ENCODE measurements at regions not wholly inside any gene's neighbourhood (a gene's known extent, or its start where the extent isn't known, plus 50 kb on each side); places are given as distances from the start of the nearest gene placed in this dataset.
"Not testable (repeated sequence)": the region's sequence is repeated elsewhere in the genome, so short reads cannot be mapped to it uniquely, and the experiment has no call there.

- DNase-seq, result no peak
Observed at GRCh38 chr9:27818348-27818747, 245.1 kb upstream of the C9orf72 start.

GRCh38 chr9:27828908-27829307, 255.6 kb upstream of the C9orf72 start:
- no peak for DNase-seq

DNA sequence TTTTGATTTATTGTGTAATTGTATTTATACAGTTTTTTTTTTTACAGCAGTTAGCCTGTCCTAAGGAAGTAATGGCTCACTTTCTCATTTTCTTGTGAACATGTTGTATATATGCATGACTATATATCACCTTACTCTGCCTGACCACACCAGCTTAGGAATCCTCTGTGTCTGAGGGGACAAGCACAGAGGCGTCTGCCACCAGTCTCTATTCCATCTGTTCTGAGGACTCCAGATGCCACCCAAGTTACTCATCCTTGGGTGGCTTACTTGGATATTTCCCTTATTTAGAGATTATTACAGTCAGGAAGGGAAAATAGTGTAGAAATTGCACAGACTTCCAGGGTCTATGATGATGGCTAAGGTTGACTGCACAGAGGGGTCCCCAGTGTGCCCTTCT, 256.3 kb upstream of the C9orf72 start:
- DNase-seq, result no peak

- DNase-seq, result not testable (repeated sequence)
Observed at GRCh38 chr9:27832108-27832507, 258.8 kb upstream of the C9orf72 start.

GRCh38 chr9:27835286-27835685, 262.0 kb upstream of the C9orf72 start:
- no peak for DNase-seq

DNA sequence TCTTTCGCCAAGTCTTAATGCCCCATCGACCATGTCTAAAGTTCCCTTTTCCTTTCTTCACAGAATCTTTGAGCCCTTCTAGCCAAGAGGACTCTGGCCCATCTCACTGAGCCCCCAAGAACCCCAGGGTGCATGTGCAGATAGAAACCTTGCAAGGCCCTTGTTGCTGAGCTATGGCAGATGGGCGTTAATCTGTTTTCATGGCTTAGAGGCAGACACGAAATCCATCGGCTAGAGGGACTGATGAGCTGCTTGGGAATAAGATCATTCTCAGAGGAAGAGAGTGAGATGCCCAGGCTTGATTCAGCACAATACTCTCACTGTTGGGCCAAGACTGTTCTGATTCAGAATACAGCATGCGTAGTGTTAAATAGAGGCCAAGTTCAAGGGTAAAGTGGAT, 262.5 kb upstream of the C9orf72 start:
- DNase-seq, result no peak

- DNase-seq, result no peak
Observed at GRCh38 chr9:27836661-27837401, 263.6 kb upstream of the C9orf72 start.

DNA sequence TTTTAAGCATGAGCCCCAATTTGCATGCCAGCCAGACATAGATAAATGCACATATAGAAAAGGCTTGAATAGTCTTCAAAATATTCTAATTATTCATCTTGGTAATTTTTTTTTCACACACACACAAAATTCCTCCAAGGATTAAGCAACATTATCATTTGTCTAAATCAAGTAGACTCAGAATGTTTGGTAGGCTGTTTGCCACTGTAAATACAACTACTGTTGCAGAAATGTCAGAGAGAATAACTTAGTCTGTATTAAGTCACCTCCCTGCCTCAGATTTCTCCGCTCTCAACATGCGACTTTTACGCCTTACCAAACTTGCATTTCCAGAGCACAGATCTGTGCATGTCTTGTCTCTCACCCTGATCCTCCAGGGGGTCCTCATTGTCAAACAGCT, 265.6 kb upstream of the C9orf72 start:
- no peak for DNase-seq

GRCh38 chr9:27839767-27840166, 266.5 kb upstream of the C9orf72 start:
- not testable (repeated sequence) for DNase-seq

DNA sequence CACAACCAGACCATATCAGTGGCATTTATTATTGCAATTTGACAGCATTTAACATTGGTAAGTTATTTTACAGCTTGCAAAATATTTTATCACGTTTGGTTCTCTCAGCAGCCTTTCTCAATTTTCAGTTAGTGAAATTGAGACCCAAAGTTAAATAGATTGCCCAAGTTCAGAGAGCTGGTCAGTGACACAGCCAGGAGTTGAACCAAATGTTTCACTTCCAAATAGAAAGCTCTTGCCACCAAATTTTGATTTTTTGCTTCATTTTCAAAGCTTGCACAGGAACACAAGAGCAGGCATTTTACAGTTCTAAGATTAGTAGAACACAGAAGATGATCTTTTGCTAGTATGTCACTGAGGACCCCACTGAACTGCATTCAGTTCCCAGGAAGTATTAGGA, 271.5 kb upstream of the C9orf72 start:
- DNase-seq, result no peak

DNA sequence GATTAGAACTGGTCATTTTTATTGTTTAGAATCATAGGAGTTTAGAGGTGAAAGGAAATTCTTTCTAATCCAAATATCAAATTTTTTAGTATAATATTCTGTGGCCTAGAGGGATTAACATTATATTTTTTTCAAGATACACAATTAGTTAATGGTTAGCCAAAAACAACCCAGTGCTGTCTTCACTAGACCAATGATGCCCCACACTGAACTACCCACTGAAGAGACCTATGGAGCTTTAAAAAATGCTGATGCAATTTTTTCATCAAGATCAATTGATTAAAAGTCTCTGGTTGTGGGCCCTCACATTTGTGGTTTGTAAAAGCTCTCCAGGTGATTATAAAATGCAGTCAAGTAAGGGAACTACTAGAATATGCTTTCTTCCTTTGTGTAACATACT, 274.1 kb upstream of the C9orf72 start:
- no peak for DNase-seq

DNA sequence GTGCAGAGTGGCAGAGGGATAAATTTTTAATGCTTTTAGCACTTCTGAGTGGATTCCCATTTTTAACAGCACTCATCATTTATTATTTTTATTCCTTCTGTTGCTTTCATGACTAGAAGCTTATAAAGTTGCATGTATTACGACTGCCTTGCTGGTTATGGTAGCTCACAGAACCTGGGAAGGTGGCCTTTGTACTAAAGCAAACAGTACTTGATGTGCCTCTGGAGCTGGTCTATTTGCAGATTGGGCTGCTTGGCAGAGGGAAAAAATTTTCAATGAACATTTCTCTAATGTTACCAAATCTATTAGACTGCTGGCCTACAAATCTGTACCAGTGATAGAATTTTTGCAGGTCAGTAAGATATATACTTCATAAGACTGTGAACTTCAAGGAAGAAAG, 274.5 kb upstream of the C9orf72 start:
- no peak for DNase-seq

DNA sequence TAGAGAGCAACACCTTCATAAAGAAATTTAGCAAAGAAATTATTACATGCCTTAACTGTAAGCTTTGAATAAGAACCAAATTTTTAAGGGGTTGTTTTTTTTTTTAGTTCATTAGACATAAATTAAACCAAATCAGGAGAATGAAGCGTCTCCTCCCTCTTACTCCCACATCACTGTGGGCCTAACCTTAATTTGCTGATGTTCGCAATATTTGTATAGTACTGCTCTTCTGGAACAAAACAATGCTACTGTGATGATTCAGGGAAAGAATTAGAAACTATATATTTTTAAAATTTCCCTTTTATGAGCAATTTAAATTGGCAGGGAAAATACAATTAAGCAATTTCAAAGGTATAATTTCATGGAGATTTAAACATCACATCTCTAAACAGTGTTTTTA, 275.0 kb upstream of the C9orf72 start:
- no peak for DNase-seq

GRCh38 chr9:27851858-27852257, 278.6 kb upstream of the C9orf72 start:
- no peak for DNase-seq

DNA sequence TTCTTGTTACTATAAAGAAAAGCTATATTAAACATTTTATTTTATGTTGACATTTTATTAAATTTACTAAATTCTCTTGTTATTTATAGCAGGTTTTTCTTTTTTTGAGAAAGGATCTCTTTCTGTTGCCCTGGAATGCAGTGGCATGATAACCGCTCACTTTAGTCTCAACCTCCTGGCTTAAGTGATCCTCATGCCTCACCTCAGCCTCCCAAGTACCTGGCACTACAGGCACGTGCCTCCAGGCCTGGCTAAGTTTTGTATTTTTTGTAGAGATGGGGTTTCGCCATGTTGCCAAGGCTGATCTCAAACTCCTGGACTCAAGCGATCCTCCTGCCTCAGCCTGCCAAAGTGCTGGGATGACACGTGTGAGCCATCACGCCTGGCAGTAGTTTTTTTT, 280.2 kb upstream of the C9orf72 start:
- DNase-seq, result no peak

DNA sequence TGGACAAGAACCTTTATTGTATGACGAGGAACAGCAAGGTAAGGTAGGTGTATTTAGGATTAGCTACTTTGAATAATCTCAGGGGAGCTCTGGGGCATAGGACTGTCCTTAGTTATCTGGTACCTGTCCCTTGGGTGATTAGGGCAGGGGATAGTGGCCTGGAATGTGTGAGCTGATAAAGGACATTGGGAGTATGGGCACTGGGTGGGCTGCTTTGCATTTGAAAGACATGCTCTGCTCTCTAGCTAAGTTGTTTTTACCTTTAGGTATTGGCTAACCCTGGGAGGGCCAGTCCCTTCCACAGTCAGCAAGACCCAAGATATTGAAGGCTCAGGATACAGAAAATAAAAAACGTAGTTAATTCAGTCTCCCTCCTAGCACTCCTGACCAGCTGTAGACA, 282.8 kb upstream of the C9orf72 start:
- DNase-seq, result no peak

GRCh38 chr9:27856748-27857147, 283.5 kb upstream of the C9orf72 start:
- DNase-seq, result no peak

DNA sequence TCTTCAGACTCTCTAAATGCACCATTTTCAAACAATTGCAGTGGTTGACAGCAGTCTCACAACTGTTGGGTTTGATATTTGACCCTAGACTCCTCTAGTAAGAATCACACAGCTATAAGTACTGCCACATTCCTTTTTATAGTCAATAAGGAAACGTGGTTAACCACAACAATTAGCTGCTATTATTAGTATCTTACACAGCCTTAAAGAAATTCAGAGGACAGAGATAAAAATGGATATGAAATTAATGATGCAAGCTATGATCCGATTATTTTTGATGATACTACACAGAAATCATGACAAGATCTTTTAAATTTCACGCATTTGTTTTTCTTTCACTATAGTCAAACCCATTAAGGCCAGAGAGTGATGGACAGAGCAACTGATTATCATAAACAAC, 288.6 kb upstream of the C9orf72 start:
- DNase-seq, result no peak

- no peak for DNase-seq
Observed at GRCh38 chr9:27864644-27865438, 291.6 kb upstream of the C9orf72 start.

GRCh38 chr9:27866741-27867140, 293.5 kb upstream of the C9orf72 start:
- DNase-seq, result no peak

DNA sequence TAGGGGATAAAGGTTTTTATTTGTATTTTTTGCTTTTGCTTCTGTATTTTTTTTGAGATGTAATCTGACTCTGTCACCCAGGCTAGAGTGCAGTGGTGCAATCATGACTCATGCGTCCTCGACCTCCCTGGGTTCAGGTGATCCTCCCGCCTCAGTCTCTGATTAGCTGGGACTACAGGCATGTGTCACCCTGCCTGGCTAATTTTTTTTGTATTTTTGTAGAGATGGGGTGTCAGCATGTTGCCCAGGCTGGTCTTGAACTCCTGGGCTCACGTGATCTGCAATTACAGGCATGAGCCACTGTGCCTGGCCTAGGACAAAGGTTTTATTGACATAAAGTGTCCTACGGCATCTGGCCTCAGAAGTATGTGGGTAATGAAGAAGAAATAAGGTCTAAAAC, 297.1 kb upstream of the C9orf72 start:
- no peak for DNase-seq

DNA sequence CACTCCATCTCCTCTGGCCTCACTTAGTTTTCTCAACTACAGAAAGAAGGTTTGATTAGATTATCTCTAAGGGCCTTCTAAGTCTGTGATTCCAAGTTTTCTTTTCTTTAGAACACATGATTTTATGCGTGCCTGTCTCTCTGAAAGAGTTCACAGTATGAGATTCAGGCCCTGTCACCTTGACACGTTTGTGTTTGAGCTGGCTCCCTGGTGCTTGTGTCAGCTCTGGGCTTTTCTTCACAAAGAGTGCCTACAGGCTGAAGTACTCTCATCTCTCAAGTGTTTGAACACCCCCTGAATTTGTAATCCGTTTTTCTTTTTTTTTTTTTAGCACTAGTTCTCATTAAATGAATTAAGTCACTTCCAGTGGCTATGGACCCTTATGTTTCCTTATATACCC, 306.9 kb upstream of the C9orf72 start:
- DNase-seq, result no peak

DNA sequence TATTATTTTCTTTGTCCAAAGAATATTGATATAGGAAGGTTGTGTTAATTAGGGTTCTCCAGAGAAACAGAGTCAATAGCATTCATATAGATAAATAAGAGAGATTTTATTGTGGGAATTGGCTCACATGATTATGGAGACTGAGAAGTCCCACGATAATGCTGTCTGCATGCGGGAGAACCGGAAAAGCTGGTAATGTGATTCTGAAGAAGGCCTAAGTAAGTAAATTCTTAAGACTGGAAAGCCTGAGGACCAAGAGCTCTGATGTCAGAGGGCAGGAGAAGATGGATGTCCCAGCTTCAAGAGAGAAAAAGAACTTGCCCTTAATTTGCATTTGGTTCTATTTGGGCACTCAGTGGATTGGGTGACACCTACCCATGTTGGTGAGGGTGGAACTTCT, 307.4 kb upstream of the C9orf72 start:
- DNase-seq, result no peak

DNA sequence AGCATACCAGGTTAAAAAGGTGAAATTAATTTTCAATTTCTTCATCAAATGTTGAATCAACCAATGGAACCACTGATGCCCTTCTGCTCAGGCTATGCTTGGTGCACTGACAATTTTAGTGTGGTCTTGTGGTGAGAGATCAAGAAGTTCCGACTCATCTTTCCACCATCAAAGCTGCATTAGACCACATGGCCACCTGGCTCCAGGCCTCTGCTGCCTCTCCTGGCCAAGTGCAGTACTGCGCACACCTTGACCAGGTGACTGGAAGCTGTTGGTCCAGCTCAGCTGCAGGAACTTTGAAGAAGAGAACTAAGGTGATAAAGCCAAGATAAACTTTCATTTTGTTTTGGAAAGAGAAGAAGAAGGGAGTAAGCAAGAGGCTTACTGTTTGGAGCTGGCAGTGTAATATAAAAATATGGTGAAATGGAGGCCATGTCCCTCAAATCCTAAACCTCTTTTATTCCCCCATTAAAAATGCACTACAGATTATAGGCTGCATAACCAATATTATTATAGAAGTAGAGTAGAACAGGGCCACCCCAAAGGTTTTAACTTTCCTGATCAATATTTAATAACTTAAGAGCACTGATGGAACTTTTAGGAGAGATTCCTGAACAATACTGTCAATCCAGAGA, 315.5 kb upstream of the C9orf72 start:
- DNase-seq, result peak; percentile 1
